HepG2 (cell line): ENCODE measurements at regions not wholly inside any gene's neighbourhood (a gene's known extent, or its start where the extent isn't known, plus 50 kb on each side); places are given as distances from the start of the nearest gene placed in this dataset.

Experiments
- ATAC-seq: fragments of 200-7000 bp; cut with Tn5 transposase; 3 replicates; pipeline ENCODE4 v1.9.1; 2020; ENCODE audit warnings: mild to moderate bottlenecking, moderate library complexity
- BruUV-seq: library from RNA; stranded (reverse); fragments of 400-500 nt; replicated peaks from 2 replicates; lab custom pipeline; 2021; lab: Mats Ljungman, UMichigan
- CTCF ChIA-PET: fragments of 300-600 bp; formaldehyde crosslinking; extraction: SDS; loops from one replicate; lab custom pipeline; 2021; ENCODE audit warnings: low total read pairs, inconsistent platforms, low intra/inter-chr PET ratio; lab: Yijun Ruan, JAX
- POLR2A ChIA-PET: fragments of 350-600 bp; sonication (Branson Sonifier 250); formaldehyde crosslinking; loops from one replicate; lab custom pipeline; 2020; ENCODE audit warnings: antibody characterized with exemption, inconsistent platforms; lab: Yijun Ruan, JAX
- DNase-seq: peaks from one replicate; pipeline ENCODE4 v3.0.0-alpha.2; 2015; ENCODE audit warnings: low spot score
- FAIRE-seq: peaks from 3 replicates; lab custom pipeline; 2011; peaks lifted over from hg19 to GRCh38; lab: Jason Lieb, UNC
- H2AFZ ChIP-seq: one replicate; pipeline ENCODE4 v1.6.1; 2011; ENCODE audit warnings: low read length, inconsistent platforms
- H3K27ac ChIP-seq: fragments of 300-600 bp; 3 replicates; pipeline ENCODE4 v1.8.0; 2011; ENCODE audit warnings: mixed run types, mild to moderate bottlenecking, mixed read lengths, low read length, inconsistent platforms; ENCODE audit not compliant: insufficient read depth; ENCODE audit errors: extremely low read length
- H3K27me3 ChIP-seq, 2 experiments: fragments of 200-600 bp in 1 of 2; 2 replicates in 1 of 2; 3 replicates in 1 of 2; pipeline versions ENCODE4 v1.6.0 to v1.8.0; 2011; ENCODE audit warnings: low read length in 2 of 2, mild to moderate bottlenecking in 2 of 2, moderate library complexity in 2 of 2, inconsistent platforms in 1 of 2; ENCODE audit not compliant: insufficient read depth in 2 of 2, control insufficient read depth in 1 of 2
- H3K36me3 ChIP-seq, 2 experiments: fragments of 200-600 bp in 1 of 2; replicated peaks in 1 of 2; 2 replicates in 1 of 2; 3 replicates in 1 of 2; pipeline versions ENCODE4 v1.5.1 to v1.8.0; 2011; ENCODE audit warnings: low read length in 2 of 2, inconsistent platforms in 1 of 2; ENCODE audit not compliant: insufficient read depth in 2 of 2, control insufficient read depth in 1 of 2
- H3K4me1 ChIP-seq: 2 replicates; pipeline ENCODE4 v1.5.1; 2012; ENCODE audit warnings: low read length, inconsistent platforms; ENCODE audit not compliant: insufficient read depth
- H3K4me2 ChIP-seq: 2 replicates; pipeline ENCODE4 v1.6.0; 2011; ENCODE audit warnings: low read depth, low read length, inconsistent platforms
- H3K4me3 ChIP-seq, 3 experiments: fragments of 200-600 bp in 1 of 3; sonication (generic), shearing (Covaris generic) in 1 of 3; replicated peaks in 1 of 3; 2 replicates each; pipeline ENCODE4 v1.5.1; 2011 to 2016; ENCODE audit warnings: low read length in 3 of 3, inconsistent platforms in 2 of 3, low read depth in 2 of 3, mild to moderate bottlenecking in 2 of 3, control low read depth in 1 of 3, mixed read lengths in 1 of 3; ENCODE audit not compliant: insufficient read depth in 1 of 3
- H3K79me2 ChIP-seq: one replicate; pipeline ENCODE4 v1.6.1; 2011; ENCODE audit warnings: low read length, inconsistent platforms; ENCODE audit not compliant: insufficient read depth
- H3K9ac ChIP-seq: 2 replicates; pipeline ENCODE4 v1.6.0; 2011; ENCODE audit warnings: mild to moderate bottlenecking, low read depth, low read length, inconsistent platforms; ENCODE audit not compliant: insufficient read depth
- H3K9me3 ChIP-seq: 2 replicates; pipeline ENCODE4 v1.5.1; 2012; ENCODE audit warnings: mild to moderate bottlenecking, low read length
- H4K20me1 ChIP-seq: 2 replicates; pipeline ENCODE4 v1.6.0; 2011; ENCODE audit warnings: inconsistent platforms, mild to moderate bottlenecking, low read length, moderate library complexity; ENCODE audit not compliant: insufficient read depth
- CAMTA2 ChIP-seq: sonication (generic); formaldehyde crosslinking; IDR thresholded peaks from 2 replicates; pipeline ENCODE4 v1.4.0; 2020; ENCODE audit warnings: mild to moderate bottlenecking, missing genetic modification reagents, borderline replicate concordance
- EZH2 ChIP-seq: conservative IDR thresholded peaks from 2 replicates; pipeline ENCODE4 v1.6.1; 2012; ENCODE audit warnings: mild to moderate bottlenecking, low read depth, low read length, moderate library complexity
- NR0B2 ChIP-seq: sonication (generic); formaldehyde crosslinking; IDR thresholded peaks from 2 replicates; pipeline ENCODE4 v1.4.0; 2020; ENCODE audit warnings: mild to moderate bottlenecking, missing genetic modification reagents
- SNRNP70 ChIP-seq: fragments of 200-400 bp; formaldehyde crosslinking; IDR thresholded peaks from 2 replicates; pipeline ENCODE4 v1.6.1; 2017; ENCODE audit warnings: mild to moderate bottlenecking, low read depth, low read length, moderate library complexity
- TEF ChIP-seq: sonication (generic); formaldehyde crosslinking; IDR thresholded peaks from 2 replicates; pipeline ENCODE4 v1.5.0; 2020; ENCODE audit warnings: missing genetic modification reagents
- TOPORS ChIP-seq: sonication (generic); formaldehyde crosslinking; IDR thresholded peaks from 2 replicates; pipeline ENCODE4 v1.8.0; 2023; ENCODE audit warnings: mild to moderate bottlenecking, missing genetic modification reagents
- ZMYM4 ChIP-seq: sonication (generic); formaldehyde crosslinking; IDR thresholded peaks from 2 replicates; pipeline ENCODE4 v1.8.1; 2023; ENCODE audit warnings: mild to moderate bottlenecking, missing genetic modification reagents
- ZNF225 ChIP-seq: sonication (generic); formaldehyde crosslinking; IDR thresholded peaks from 2 replicates; pipeline ENCODE4 v1.4.0; 2020; ENCODE audit warnings: mild to moderate bottlenecking, missing genetic modification reagents
- ZNF484 ChIP-seq: sonication (generic); formaldehyde crosslinking; IDR thresholded peaks from 2 replicates; pipeline ENCODE4 v1.5.1; 2020; ENCODE audit warnings: mild to moderate bottlenecking, low read depth, missing genetic modification reagents, borderline replicate concordance
- ZNF547 ChIP-seq: sonication (generic); formaldehyde crosslinking; IDR thresholded peaks from 2 replicates; pipeline ENCODE4 v1.5.1; 2020; ENCODE audit warnings: mild to moderate bottlenecking, missing genetic modification reagents
- ZNF629 ChIP-seq: sonication (generic); formaldehyde crosslinking; conservative IDR thresholded peaks from 2 replicates; pipeline ENCODE4 v1.5.0; 2020; ENCODE audit warnings: missing genetic modification reagents
- ZNF639 ChIP-seq: conservative IDR thresholded peaks from 2 replicates; pipeline ENCODE4 v1.6.1; 2018; ENCODE audit warnings: missing genetic modification reagents
- ZNF644 ChIP-seq: IDR thresholded peaks from 2 replicates; pipeline ENCODE4 v1.6.1; 2016; ENCODE audit warnings: low read depth
- ZNF883 ChIP-seq: sonication (generic); formaldehyde crosslinking; IDR thresholded peaks from 2 replicates; pipeline ENCODE4 v1.5.1; 2020; ENCODE audit warnings: mild to moderate bottlenecking, missing genetic modification reagents; ENCODE audit errors: not compliant biosample characterization
- WGBS: methylation state at CpG from one replicate; pipeline ENCODE4 v1.1.6; 2017; ENCODE audit warnings: low lambda C conversion rate; 5-methylcytosine and 5-hydroxymethylcytosine counted together
- in situ Hi-C: cut with HindIII; loops from 2 replicates; pipeline ENCODE4 v1.10.0; 2017; ENCODE audit warnings: low pct_unique_long_range_greater_than_20kb; ENCODE audit not compliant: extremely low pct_ligation_motif_present
- intact Hi-C: fragments of 100-400 bp; cut with micrococcal nuclease; formaldehyde crosslinking; loops from one replicate; pipeline ENCODE4 v1.10.0; 2022; ENCODE audit not compliant: unreplicated experiment
- TF ChIP-seq, protein P1 (sequence below): IDR thresholded peaks from 2 replicates; pipeline ENCODE4 v1.6.1; 2016; ENCODE audit warnings: missing genetic modification reagents, missing compliant biosample characterization
- TF ChIP-seq, protein P2 (sequence below): IDR thresholded peaks from 2 replicates; pipeline ENCODE4 v1.6.1; 2016; ENCODE audit warnings: mild to moderate bottlenecking, missing biosample characterization, missing genetic modification reagents

DNA sequence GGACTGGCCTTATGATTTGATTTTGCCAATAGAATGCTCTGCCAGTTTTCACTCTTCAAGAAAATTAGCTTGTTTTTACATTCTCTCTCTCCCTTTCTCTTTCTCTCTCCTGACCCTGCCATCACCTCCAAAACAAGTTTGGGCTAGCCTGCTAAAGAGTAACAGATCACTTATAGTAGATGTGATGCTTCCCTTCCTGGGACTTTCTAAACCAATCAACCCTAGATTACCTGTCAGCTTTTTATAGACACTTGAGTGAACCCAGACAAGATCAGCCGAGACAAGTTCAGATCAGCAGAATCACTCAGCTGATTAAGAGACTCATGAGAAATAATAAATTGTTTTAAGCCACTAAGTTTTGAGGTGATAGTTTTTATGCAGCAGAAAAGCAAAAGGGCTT, 521.2 kb downstream of the ANKRD50 start:
- no peak overlapping the region for H2AFZ ChIP-seq
- WGBS, result 0% methylated on average over 1 of the region's 1 CpG
- POLR2A ChIA-PET, result no interaction called here
- H3K27me3 ChIP-seq, result no peaks in the 10 kb centered on the region
- CTCF ChIA-PET, result no interaction called here
- H3K4me2 ChIP-seq, result no peak overlapping the region
- no peaks in the 10 kb centered on the region for H3K4me1 ChIP-seq
- H3K9ac ChIP-seq, result no peak overlapping the region
- no TSS peak for BruUV-seq
- in situ Hi-C loops, result no loop called here
- no peaks in the 10 kb centered on the region for H3K9me3 ChIP-seq
- no peak overlapping the region for H3K27ac ChIP-seq
- TF ChIP-seq ZNF225 (CRISPR knock-in tag) (no peak), ZNF883 (CRISPR knock-in tag) (no peak), TOPORS (no peak)
- no peaks in the 10 kb centered on the region for H4K20me1 ChIP-seq
- ATAC-seq (no peak), FAIRE-seq (no peak), DNase-seq (no peak)
- no peak overlapping the region for H3K4me3 ChIP-seq
- H3K36me3 ChIP-seq, result no peaks in the 10 kb centered on the region
- H3K79me2 ChIP-seq, result no peaks in the 10 kb centered on the region
- intact Hi-C loops, result no loop called here

DNA sequence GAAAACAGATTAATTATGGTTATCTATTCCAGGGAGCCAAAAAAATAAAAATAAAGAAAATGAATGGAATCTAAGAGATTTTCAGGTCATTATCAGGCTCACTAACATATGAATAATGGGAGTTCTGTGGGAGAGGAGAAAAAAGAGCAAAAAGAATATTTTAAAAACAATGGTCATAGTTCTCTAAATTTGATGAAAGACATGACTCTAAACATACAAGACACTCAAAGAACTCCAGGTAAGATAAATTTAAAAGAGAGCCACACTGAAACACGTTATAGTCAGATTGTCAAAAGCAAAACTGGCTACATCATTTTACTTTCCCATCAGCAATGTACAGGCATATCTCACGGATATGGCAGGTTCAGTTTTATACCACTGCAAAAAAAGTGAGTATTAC, 520.0 kb downstream of the ANKRD50 start:
- POLR2A ChIA-PET, result no interaction called here
- TF ChIP-seq, protein P1, sequence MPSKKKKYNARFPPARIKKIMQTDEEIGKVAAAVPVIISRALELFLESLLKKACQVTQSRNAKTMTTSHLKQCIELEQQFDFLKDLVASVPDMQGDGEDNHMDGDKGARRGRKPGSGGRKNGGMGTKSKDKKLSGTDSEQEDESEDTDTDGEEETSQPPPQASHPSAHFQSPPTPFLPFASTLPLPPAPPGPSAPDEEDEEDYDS (CRISPR knock-in tag), result no peak
- TF ChIP-seq EZH2, result no peak
- TF ChIP-seq ZNF547, result no peak
- TF ChIP-seq SNRNP70, result no peak
- no peak for TF ChIP-seq CAMTA2
- TF ChIP-seq, protein P2, sequence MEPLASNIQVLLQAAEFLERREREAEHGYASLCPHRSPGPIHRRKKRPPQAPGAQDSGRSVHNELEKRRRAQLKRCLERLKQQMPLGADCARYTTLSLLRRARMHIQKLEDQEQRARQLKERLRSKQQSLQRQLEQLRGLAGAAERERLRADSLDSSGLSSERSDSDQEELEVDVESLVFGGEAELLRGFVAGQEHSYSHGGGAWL, result no peak
- no peak for TF ChIP-seq ZNF639
- TF ChIP-seq TEF (CRISPR knock-in tag), result no peak
- no peak for TF ChIP-seq ZNF629 (CRISPR knock-in tag)
- no peak for TF ChIP-seq NR0B2 (CRISPR knock-in tag)
- TF ChIP-seq ZMYM4 (CRISPR knock-in tag), result no peak
- no peak for TF ChIP-seq ZNF644 (CRISPR knock-in tag)
- no peak for TF ChIP-seq ZNF484 (CRISPR knock-in tag)

More for the DNA sequence above, 520.0 kb downstream of the ANKRD50 start:
- no peak for ATAC-seq
- no peak for FAIRE-seq
- BruUV-seq, result no TSS peak
- CTCF ChIA-PET, result no interaction called here
- H2AFZ ChIP-seq, result no peak overlapping the region
- H3K79me2 ChIP-seq, result no peaks in the 10 kb centered on the region
- no peaks in the 10 kb centered on the region for H3K9me3 ChIP-seq
- no peak for DNase-seq
- 0% methylated on average over 2 of the region's 2 CpGs for WGBS
- no peaks in the 10 kb centered on the region for H4K20me1 ChIP-seq
- in situ Hi-C loops, result no loop called here
- H3K4me3 ChIP-seq, result no peak overlapping the region
- H3K27ac ChIP-seq, result no peak overlapping the region
- H3K36me3 ChIP-seq, result no peaks in the 10 kb centered on the region
- H3K4me1 ChIP-seq, result no peaks in the 10 kb centered on the region
- H3K27me3 ChIP-seq, result no peaks in the 10 kb centered on the region
- intact Hi-C loops, result no loop called here
- H3K4me2 ChIP-seq, result no peak overlapping the region
- H3K9ac ChIP-seq, result no peak overlapping the region
